HEK293 (cell line): ENCODE measurements at regions not wholly inside any gene's neighbourhood (a gene's known extent, or its start where the extent isn't known, plus 50 kb on each side); places are given as distances from the start of the nearest gene placed in this dataset.

Experiments
- CTCF ChIA-PET: fragments of 350-600 bp; formaldehyde crosslinking; extraction: SDS; loops from one replicate; lab custom pipeline; 2021; ENCODE audit warnings: antibody characterized with exemption; lab: Yijun Ruan, JAX
- POLR2A ChIA-PET: fragments of 300-600 bp; formaldehyde crosslinking; extraction: SDS; loops from one replicate; lab custom pipeline; 2020; ENCODE audit warnings: antibody characterized with exemption, inconsistent platforms; lab: Yijun Ruan, JAX
- H3K27ac ChIP-seq: fragments of 200-500 bp; sonication (Bioruptor generic); 2 replicates; pipeline ENCODE4 v1.5.1; 2014; ENCODE audit warnings: low read depth, low read length, control low read depth, inconsistent platforms; ENCODE audit errors: extremely low read depth
- H3K36me3 ChIP-seq, 2 experiments: fragments of 200-500 bp in 1 of 2; sonication (Bioruptor generic) in 1 of 2; 1 replicate in 1 of 2; 2 replicates in 1 of 2; pipeline ENCODE4 v1.5.1; 2014 to 2017; ENCODE audit warnings: inconsistent platforms in 2 of 2, low read length in 2 of 2; ENCODE audit not compliant: control insufficient read depth in 2 of 2, insufficient read depth in 1 of 2
- H3K4me1 ChIP-seq: fragments of 200-500 bp; sonication (Bioruptor generic); 2 replicates; pipeline ENCODE4 v1.5.1; 2014; ENCODE audit warnings: mild to moderate bottlenecking, low read length, inconsistent platforms; ENCODE audit not compliant: control insufficient read depth, insufficient read depth
- H3K4me3 ChIP-seq: 2 replicates; pipeline ENCODE4 v1.5.1; 2011; ENCODE audit warnings: low read depth, mild to moderate bottlenecking, control low read depth, low read length, moderate library complexity
- H3K9me3 ChIP-seq: fragments of 200-500 bp; sonication (Bioruptor generic); 2 replicates; pipeline ENCODE4 v1.5.1; 2014; ENCODE audit warnings: low read depth, low read length, inconsistent platforms; ENCODE audit not compliant: control insufficient read depth, insufficient read depth
- GLI2 ChIP-seq: fragments of 450-650 bp; formaldehyde crosslinking; IDR thresholded peaks from 2 replicates; pipeline ENCODE4; 2017; ENCODE audit warnings: missing biosample characterization, missing genetic modification characterization, low read depth, borderline replicate concordance
- GLIS1 ChIP-seq: fragments of 450-650 bp; formaldehyde crosslinking; IDR thresholded peaks from 2 replicates; pipeline ENCODE4 v1.5.1; 2016; ENCODE audit warnings: missing biosample characterization, missing genetic modification characterization
- MEIS1 ChIP-seq: sonication (generic); formaldehyde crosslinking; IDR thresholded peaks from 2 replicates; pipeline ENCODE4 v1.8.1; 2022; ENCODE audit warnings: missing genetic modification reagents, mild to moderate bottlenecking, borderline replicate concordance
- OVOL3 ChIP-seq: fragments of 450-650 bp; formaldehyde crosslinking; IDR thresholded peaks from 2 replicates; pipeline ENCODE4 v1.5.1; 2016; ENCODE audit warnings: missing biosample characterization, missing genetic modification characterization
- TRIM28 ChIP-seq: IDR thresholded peaks from 2 replicates; pipeline ENCODE4 v1.6.1; 2011; ENCODE audit warnings: low read length, control low read depth, borderline replicate concordance
- ZBTB21 ChIP-seq: fragments of 450-650 bp; formaldehyde crosslinking; IDR thresholded peaks from 2 replicates; pipeline ENCODE4 v1.5.1; 2017; ENCODE audit warnings: missing biosample characterization, missing genetic modification characterization
- ZNF157 ChIP-seq: fragments of 450-650 bp; formaldehyde crosslinking; IDR thresholded peaks from 2 replicates; pipeline ENCODE4 v1.5.1; 2016; ENCODE audit warnings: missing biosample characterization, missing genetic modification characterization
- ZNF19 ChIP-seq: fragments of 450-650 bp; formaldehyde crosslinking; IDR thresholded peaks from 2 replicates; pipeline ENCODE4; 2016; ENCODE audit warnings: missing biosample characterization, missing genetic modification characterization, low read depth
- ZNF211 ChIP-seq: fragments of 450-650 bp; formaldehyde crosslinking; IDR thresholded peaks from 2 replicates; pipeline ENCODE4 v1.5.1; 2016; ENCODE audit warnings: low read depth, missing biosample characterization, missing genetic modification characterization
- ZNF292 ChIP-seq: fragments of 450-650 bp; formaldehyde crosslinking; IDR thresholded peaks from 2 replicates; pipeline ENCODE4 v1.5.1; 2016; ENCODE audit warnings: low read depth, missing biosample characterization, missing genetic modification characterization, borderline replicate concordance
- ZNF416 ChIP-seq: fragments of 450-650 bp; formaldehyde crosslinking; IDR thresholded peaks from 2 replicates; pipeline ENCODE4 v1.5.1; 2016; ENCODE audit warnings: missing biosample characterization, missing genetic modification characterization
- ZNF626 ChIP-seq: fragments of 450-650 bp; sonication (Bioruptor Pico); formaldehyde crosslinking; IDR thresholded peaks from 2 replicates; pipeline ENCODE4 v1.5.1; 2018; ENCODE audit warnings: missing biosample characterization, missing genetic modification characterization, inconsistent platforms
- ZNF654 ChIP-seq: fragments of 450-650 bp; formaldehyde crosslinking; IDR thresholded peaks from 2 replicates; pipeline ENCODE4 v1.5.1; 2016; ENCODE audit warnings: low read depth, missing biosample characterization, missing genetic modification characterization
- ZNF776 ChIP-seq: fragments of 450-650 bp; formaldehyde crosslinking; IDR thresholded peaks from 2 replicates; pipeline ENCODE4 v1.5.0; 2017; ENCODE audit warnings: missing biosample characterization, missing genetic modification characterization, borderline replicate concordance
- TF ChIP-seq, protein P1 (sequence below): fragments of 450-650 bp; IDR thresholded peaks from 2 replicates; pipeline ENCODE4 v1.5.1; 2018; ENCODE audit warnings: missing biosample characterization, missing genetic modification characterization
- TF ChIP-seq, protein P2 (sequence below): fragments of 450-650 bp; formaldehyde crosslinking; IDR thresholded peaks from 2 replicates; pipeline ENCODE4 v1.5.1; 2016; ENCODE audit warnings: missing biosample characterization, missing genetic modification characterization
- TF ChIP-seq, protein P3 (sequence below): fragments of 450-650 bp; formaldehyde crosslinking; IDR thresholded peaks from 2 replicates; pipeline ENCODE4 v1.5.1; 2016; ENCODE audit warnings: missing biosample characterization, missing genetic modification characterization
- TF ChIP-seq, protein P4 (sequence below): fragments of 450-650 bp; formaldehyde crosslinking; IDR thresholded peaks from 2 replicates; pipeline ENCODE4 v1.5.1; 2016; ENCODE audit warnings: missing biosample characterization, missing genetic modification characterization
- TF ChIP-seq, protein P5 (sequence below): fragments of 450-650 bp; formaldehyde crosslinking; IDR thresholded peaks from 2 replicates; pipeline ENCODE4 v1.5.1; 2016; ENCODE audit warnings: missing biosample characterization, missing genetic modification characterization
- TF ChIP-seq, protein P6 (sequence below): sonication (generic); formaldehyde crosslinking; IDR thresholded peaks from 2 replicates; pipeline ENCODE4 v1.8.1; 2022; ENCODE audit warnings: mild to moderate bottlenecking, moderate library complexity, missing genetic modification reagents
- TF ChIP-seq, protein P7 (sequence below): fragments of 450-650 bp; formaldehyde crosslinking; IDR thresholded peaks from 2 replicates; pipeline ENCODE4 v1.5.1; 2017; ENCODE audit warnings: missing biosample characterization, missing genetic modification characterization
- TF ChIP-seq, protein P8 (sequence below): fragments of 450-650 bp; formaldehyde crosslinking; IDR thresholded peaks from 2 replicates; pipeline ENCODE4 v1.5.1; 2016; ENCODE audit warnings: missing biosample characterization, missing genetic modification characterization

DNA sequence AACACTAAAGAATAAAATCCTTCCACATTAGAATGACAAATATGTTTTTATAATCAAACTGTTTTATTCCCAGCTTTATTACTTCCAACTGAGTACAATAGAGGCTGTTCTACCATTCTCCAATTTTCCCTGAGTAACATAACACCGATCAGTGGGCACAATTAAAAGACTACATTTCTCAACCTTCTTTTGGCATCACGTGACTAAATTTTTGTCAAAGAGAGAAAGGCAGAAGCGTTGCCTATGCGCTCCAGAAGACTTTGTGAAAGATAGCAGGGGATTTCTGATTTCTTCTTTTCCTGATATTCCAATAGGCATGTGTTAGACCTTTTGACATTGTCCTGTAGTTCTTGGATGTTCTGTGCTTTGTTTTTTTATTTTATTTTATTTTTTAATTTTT is 1705.6 kb upstream of the PCDH7 start (continued):
- TF ChIP-seq, protein P1, sequence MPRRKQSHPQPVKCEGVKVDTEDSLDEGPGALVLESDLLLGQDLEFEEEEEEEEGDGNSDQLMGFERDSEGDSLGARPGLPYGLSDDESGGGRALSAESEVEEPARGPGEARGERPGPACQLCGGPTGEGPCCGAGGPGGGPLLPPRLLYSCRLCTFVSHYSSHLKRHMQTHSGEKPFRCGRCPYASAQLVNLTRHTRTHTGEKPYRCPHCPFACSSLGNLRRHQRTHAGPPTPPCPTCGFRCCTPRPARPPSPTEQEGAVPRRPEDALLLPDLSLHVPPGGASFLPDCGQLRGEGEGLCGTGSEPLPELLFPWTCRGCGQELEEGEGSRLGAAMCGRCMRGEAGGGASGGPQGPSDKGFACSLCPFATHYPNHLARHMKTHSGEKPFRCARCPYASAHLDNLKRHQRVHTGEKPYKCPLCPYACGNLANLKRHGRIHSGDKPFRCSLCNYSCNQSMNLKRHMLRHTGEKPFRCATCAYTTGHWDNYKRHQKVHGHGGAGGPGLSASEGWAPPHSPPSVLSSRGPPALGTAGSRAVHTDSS (tag by site-specific recombination), result no peak
- TF ChIP-seq ZBTB21 (tag by site-specific recombination), result no peak
- TF ChIP-seq, protein P2, sequence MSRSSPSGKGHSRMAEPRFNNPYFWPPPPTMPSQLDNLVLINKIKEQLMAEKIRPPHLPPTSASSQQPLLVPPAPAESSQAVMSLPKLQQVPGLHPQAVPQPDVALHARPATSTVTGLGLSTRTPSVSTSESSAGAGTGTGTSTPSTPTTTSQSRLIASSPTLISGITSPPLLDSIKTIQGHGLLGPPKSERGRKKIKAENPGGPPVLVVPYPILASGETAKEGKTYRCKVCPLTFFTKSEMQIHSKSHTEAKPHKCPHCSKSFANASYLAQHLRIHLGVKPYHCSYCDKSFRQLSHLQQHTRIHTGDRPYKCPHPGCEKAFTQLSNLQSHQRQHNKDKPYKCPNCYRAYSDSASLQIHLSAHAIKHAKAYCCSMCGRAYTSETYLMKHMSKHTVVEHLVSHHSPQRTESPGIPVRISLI, result no peak
- TF ChIP-seq, protein P3, sequence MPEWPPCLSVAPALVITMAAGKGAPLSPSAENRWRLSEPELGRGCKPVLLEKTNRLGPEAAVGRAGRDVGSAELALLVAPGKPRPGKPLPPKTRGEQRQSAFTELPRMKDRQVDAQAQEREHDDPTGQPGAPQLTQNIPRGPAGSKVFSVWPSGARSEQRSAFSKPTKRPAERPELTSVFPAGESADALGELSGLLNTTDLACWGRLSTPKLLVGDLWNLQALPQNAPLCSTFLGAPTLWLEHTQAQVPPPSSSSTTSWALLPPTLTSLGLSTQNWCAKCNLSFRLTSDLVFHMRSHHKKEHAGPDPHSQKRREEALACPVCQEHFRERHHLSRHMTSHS (tag by site-specific recombination), result no peak
- no peak for TF ChIP-seq GLIS1
- no peak for TF ChIP-seq ZNF654 (tag by site-specific recombination)
- TF ChIP-seq, protein P4, sequence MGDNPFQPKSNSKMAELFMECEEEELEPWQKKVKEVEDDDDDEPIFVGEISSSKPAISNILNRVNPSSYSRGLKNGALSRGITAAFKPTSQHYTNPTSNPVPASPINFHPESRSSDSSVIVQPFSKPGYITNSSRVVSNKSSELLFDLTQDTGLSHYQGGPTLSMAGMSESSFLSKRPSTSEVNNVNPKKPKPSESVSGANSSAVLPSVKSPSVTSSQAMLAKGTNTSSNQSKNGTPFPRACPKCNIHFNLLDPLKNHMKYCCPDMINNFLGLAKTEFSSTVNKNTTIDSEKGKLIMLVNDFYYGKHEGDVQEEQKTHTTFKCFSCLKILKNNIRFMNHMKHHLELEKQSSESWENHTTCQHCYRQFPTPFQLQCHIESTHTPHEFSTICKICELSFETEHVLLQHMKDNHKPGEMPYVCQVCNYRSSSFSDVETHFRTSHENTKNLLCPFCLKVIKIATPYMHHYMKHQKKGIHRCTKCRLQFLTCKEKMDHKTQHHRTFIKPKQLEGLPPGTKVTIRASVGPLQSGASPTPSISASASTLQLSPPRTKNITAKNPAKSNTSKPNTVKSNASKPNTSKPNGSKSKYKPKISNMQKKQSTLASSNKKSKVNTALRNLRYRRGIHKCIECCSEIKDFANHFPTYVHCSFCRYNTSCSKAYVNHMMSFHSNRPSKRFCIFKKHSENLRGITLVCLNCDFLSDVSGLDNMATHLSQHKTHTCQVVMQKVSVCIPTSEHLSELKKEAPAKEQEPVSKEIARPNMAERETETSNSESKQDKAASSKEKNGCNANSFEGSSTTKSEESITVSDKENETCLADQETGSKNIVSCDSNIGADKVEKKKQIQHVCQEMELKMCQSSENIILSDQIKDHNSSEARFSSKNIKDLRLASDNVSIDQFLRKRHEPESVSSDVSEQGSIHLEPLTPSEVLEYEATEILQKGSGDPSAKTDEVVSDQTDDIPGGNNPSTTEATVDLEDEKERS (tag by site-specific recombination), result no peak

DNA sequence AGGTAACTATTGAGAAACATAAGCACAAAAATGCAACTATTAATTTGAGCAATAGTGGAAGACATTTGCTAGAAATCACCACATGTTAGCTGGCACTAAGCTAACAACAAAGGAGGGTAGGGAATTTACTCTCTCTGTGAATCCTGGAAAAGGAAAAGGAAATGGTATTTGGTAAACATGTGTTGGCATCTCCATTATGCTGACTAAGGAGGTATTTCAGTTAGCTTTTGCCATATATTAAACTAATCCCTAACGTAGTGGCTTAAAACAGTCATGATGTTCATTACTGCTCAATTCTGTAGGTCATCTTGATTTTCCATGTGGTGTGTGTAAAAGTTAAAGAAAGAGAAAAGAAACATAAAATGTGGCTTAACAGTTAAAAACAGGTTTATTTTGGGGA is 1686.5 kb upstream of the PCDH7 start:
- TF ChIP-seq ZNF211 (tag by site-specific recombination) (no peak), GLI2 (tag by site-specific recombination) (no peak), ZNF626 (tag by site-specific recombination) (no peak), ZNF416 (tag by site-specific recombination) (no peak), TRIM28 (no peak), ZNF292 (tag by site-specific recombination) (no peak), MEIS1 (CRISPR knock-in tag) (no peak), ZNF776 (tag by site-specific recombination) (no peak), ZNF157 (no peak), OVOL3 (tag by site-specific recombination) (no peak), ZNF19 (tag by site-specific recombination) (no peak)
- TF ChIP-seq, protein P5, sequence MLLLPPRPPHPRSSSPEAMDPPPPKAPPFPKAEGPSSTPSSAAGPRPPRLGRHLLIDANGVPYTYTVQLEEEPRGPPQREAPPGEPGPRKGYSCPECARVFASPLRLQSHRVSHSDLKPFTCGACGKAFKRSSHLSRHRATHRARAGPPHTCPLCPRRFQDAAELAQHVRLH (tag by site-specific recombination), result no peak
- TF ChIP-seq, protein P6, sequence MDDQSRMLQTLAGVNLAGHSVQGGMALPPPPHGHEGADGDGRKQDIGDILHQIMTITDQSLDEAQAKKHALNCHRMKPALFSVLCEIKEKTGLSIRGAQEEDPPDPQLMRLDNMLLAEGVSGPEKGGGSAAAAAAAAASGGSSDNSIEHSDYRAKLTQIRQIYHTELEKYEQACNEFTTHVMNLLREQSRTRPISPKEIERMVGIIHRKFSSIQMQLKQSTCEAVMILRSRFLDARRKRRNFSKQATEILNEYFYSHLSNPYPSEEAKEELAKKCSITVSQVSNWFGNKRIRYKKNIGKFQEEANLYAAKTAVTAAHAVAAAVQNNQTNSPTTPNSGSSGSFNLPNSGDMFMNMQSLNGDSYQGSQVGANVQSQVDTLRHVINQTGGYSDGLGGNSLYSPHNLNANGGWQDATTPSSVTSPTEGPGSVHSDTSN (CRISPR knock-in tag), result no peak
- TF ChIP-seq, protein P7, sequence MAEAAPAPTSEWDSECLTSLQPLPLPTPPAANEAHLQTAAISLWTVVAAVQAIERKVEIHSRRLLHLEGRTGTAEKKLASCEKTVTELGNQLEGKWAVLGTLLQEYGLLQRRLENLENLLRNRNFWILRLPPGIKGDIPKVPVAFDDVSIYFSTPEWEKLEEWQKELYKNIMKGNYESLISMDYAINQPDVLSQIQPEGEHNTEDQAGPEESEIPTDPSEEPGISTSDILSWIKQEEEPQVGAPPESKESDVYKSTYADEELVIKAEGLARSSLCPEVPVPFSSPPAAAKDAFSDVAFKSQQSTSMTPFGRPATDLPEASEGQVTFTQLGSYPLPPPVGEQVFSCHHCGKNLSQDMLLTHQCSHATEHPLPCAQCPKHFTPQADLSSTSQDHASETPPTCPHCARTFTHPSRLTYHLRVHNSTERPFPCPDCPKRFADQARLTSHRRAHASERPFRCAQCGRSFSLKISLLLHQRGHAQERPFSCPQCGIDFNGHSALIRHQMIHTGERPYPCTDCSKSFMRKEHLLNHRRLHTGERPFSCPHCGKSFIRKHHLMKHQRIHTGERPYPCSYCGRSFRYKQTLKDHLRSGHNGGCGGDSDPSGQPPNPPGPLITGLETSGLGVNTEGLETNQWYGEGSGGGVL (tag by site-specific recombination), result no peak
- TF ChIP-seq, protein P8, sequence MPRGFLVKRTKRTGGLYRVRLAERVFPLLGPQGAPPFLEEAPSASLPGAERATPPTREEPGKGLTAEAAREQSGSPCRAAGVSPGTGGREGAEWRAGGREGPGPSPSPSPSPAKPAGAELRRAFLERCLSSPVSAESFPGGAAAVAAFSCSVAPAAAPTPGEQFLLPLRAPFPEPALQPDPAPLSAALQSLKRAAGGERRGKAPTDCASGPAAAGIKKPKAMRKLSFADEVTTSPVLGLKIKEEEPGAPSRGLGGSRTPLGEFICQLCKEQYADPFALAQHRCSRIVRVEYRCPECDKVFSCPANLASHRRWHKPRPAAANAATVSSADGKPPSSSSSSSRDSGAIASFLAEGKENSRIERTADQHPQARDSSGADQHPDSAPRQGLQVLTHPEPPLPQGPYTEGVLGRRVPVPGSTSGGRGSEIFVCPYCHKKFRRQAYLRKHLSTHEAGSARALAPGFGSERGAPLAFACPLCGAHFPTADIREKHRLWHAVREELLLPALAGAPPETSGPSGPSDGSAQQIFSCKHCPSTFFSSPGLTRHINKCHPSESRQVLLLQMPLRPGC (tag by site-specific recombination), result no peak
- Histone ChIP-seq H3K4me3 (no peak overlapping the region), H3K27ac (no peak overlapping the region), H3K9me3 (no peaks in the 10 kb centered on the region), H3K4me1 (no peaks in the 10 kb centered on the region), H3K36me3 (no peaks in the 10 kb centered on the region)
- POLR2A ChIA-PET, result no interaction called here
- CTCF ChIA-PET, result no interaction called here
